WERI-Rb-1 (cell line): ENCODE measurements at regions not wholly inside any gene's neighbourhood (a gene's known extent, or its start where the extent isn't known, plus 50 kb on each side); places are given as distances from the start of the nearest gene placed in this dataset.
"Not testable (repeated sequence)": the region's sequence is repeated elsewhere in the genome, so short reads cannot be mapped to it uniquely, and the experiment has no call there.

Experiments
- DNase-seq: peaks from one replicate; pipeline ENCODE4 v3.0.0-alpha.2; 2020
- H3K27ac ChIP-seq: fragments of 250-450 bp; sonication (Bioruptor Pico); 2 replicates; pipeline ENCODE4 v1.5.1; 2020; ENCODE audit warnings: mild to moderate bottlenecking, moderate library complexity
- H3K27me3 ChIP-seq: fragments of 250-450 bp; sonication (Bioruptor Pico); 2 replicates; pipeline ENCODE4 v1.5.1; 2021; ENCODE audit warnings: mild to moderate bottlenecking, low read depth, moderate library complexity; ENCODE audit not compliant: insufficient read depth, severe bottlenecking
- H3K36me3 ChIP-seq: fragments of 250-450 bp; sonication (Bioruptor Pico); 2 replicates; pipeline ENCODE4 v1.5.1; 2020; ENCODE audit warnings: mild to moderate bottlenecking, moderate library complexity
- H3K4me3 ChIP-seq: 2 replicates; pipeline ENCODE4 v1.5.1; 2011; ENCODE audit warnings: low read depth, mild to moderate bottlenecking, control low read depth, low read length
- H3K9me3 ChIP-seq: fragments of 250-450 bp; sonication (Bioruptor Pico); 2 replicates; pipeline ENCODE4 v1.5.1; 2021; ENCODE audit warnings: mild to moderate bottlenecking, moderate library complexity; ENCODE audit not compliant: severe bottlenecking
- TF ChIP-seq, protein P1 (sequence below): IDR thresholded peaks from 2 replicates; pipeline ENCODE4 v1.5.1; 2011; ENCODE audit warnings: low read depth, mild to moderate bottlenecking, control low read depth, inconsistent platforms, low read length

GRCh38 chr1:233738396-233738795 lies 124.5 kb downstream of the KCNK1 start:
- TF ChIP-seq, protein P1, sequence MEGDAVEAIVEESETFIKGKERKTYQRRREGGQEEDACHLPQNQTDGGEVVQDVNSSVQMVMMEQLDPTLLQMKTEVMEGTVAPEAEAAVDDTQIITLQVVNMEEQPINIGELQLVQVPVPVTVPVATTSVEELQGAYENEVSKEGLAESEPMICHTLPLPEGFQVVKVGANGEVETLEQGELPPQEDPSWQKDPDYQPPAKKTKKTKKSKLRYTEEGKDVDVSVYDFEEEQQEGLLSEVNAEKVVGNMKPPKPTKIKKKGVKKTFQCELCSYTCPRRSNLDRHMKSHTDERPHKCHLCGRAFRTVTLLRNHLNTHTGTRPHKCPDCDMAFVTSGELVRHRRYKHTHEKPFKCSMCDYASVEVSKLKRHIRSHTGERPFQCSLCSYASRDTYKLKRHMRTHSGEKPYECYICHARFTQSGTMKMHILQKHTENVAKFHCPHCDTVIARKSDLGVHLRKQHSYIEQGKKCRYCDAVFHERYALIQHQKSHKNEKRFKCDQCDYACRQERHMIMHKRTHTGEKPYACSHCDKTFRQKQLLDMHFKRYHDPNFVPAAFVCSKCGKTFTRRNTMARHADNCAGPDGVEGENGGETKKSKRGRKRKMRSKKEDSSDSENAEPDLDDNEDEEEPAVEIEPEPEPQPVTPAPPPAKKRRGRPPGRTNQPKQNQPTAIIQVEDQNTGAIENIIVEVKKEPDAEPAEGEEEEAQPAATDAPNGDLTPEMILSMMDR: no peak
- H3K27me3 ChIP-seq: peaks cover 96% of the 10 kb centered on the region
- DNase-seq: no peak
- no peak overlapping the region for H3K4me3 ChIP-seq
- H3K9me3 ChIP-seq: no peaks in the 10 kb centered on the region
- no peak overlapping the region for H3K27ac ChIP-seq
- H3K36me3 ChIP-seq: no peaks in the 10 kb centered on the region

DNA sequence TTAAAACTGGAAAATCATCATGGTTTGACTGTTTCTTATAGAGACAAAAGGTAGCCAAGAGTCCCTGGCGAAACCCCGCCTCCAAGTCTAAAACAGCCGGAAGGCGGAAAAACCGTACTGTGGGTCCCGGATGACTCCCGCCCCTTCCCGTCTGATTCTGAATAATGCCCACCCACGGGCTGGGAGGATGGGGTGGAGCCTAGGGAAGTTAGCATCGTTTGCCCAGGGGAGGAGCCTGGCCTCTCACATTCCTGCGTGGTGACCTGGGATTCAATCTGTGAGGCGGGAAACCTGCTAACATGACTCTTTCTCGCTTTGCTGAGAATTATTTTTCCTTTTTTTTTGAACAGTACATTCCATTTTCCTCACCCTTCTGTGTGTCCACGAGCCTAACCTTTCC lies 124.9 kb downstream of the KCNK1 start:
- peaks cover 96% of the 10 kb centered on the region for H3K27me3 ChIP-seq
- DNase-seq: no peak
- no peaks in the 10 kb centered on the region for H3K9me3 ChIP-seq
- H3K4me3 ChIP-seq: no peak overlapping the region
- no peak overlapping the region for H3K27ac ChIP-seq
- TF ChIP-seq, protein P1: no peak
- no peaks in the 10 kb centered on the region for H3K36me3 ChIP-seq

DNA sequence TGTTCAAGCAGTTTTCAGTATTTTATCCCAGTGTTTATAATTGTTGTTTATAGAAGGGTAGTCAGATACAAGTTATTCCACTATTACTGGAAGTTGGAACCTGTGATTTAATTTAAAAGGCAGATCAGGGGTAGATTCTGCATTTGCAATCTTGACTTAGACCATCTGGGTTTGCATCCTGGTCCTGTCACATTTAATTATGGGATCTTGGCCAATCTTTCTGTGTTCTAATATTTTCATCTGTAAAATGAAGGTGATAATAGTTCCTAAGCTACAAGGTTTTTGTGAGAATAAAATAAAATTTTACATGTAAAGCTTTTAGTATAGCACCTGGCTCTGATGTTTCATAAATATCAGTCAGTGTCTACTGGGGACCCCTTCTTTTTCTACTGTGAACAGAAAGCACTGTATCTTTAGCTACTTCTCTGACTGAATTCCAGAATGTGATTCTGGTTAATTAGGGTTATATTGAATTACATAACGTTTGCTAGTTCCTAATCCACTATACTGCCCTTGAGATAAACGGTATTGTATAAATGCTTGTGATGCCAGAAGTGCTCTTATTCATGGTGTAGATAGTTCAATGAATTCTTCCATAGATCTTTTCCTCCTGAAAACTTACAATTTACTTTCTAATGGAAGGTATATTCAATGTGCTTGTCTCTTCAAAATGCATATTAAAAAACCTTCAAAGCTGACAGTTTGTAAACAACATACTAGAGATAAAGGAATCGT lies 131.0 kb downstream of the KCNK1 start:
- H3K36me3 ChIP-seq: no peaks in the 10 kb centered on the region

GRCh38 chr1:233750139-233750538 lies 136.2 kb downstream of the KCNK1 start:
- Histone ChIP-seq H3K4me3 (no peak overlapping the region), H3K9me3 (no peaks in the 10 kb centered on the region), H3K27me3 (peaks cover 76% of the 10 kb centered on the region), H3K36me3 (no peaks in the 10 kb centered on the region), H3K27ac (no peak overlapping the region)
- DNase-seq: no peak
- TF ChIP-seq, protein P1: no peak

More for the DNA sequence above, 131.0 kb downstream of the KCNK1 start:
- TF ChIP-seq, protein P1: no peak
- Histone ChIP-seq H3K27me3 (peaks cover 91% of the 10 kb centered on the region), H3K4me3 (no peak overlapping the region), H3K9me3 (no peaks in the 10 kb centered on the region), H3K27ac (no peak overlapping the region)
- DNase-seq: no peak

- Histone ChIP-seq H3K4me3 (no peak overlapping the region), H3K27ac (no peak overlapping the region), H3K27me3 (peaks cover 47% of the 10 kb centered on the region), H3K36me3 (no peaks in the 10 kb centered on the region), H3K9me3 (no peaks in the 10 kb centered on the region)
- TF ChIP-seq, protein P1: no peak
- DNase-seq: no peak
Measured at GRCh38 chr1:233759665-233760064, 144.8 kb upstream of the SLC35F3 start.

DNA sequence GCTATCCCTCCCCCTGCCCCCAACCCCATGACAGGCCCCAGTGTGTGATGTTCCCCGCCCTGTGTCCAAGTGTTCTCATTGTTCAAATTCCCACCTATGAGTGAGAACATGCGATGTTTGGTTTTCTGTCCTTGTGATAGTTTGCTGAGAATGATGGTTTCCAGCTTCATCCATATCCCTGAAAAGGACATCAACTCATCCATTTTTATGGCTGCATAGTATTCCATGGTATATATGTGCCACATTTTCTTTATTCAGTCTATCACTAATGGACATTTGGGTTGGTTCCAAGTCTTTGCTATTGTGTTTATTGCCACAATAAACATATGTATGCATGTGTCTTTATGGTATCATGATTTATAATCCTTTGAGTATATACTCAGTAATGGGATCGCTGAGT lies 140.2 kb upstream of the SLC35F3 start:
- not testable (repeated sequence) for H3K27ac ChIP-seq, H3K9me3 ChIP-seq, H3K36me3 ChIP-seq, DNase-seq, H3K4me3 ChIP-seq
- peaks cover 46% of the 10 kb centered on the region for H3K27me3 ChIP-seq
